Mesothelial cell of epicardium (in vitro differentiated cells): ENCODE measurements at regions not wholly inside any gene's neighbourhood (a gene's known extent, or its start where the extent isn't known, plus 50 kb on each side); places are given as distances from the start of the nearest gene placed in this dataset.

Experiments used
- DNase-seq, 2 experiments: peaks; one replicate each; pipeline ENCODE4 v3.0.0; 2021; ENCODE audit warnings: low spot score in 2 of 2; ENCODE audit not compliant: unreplicated experiment in 2 of 2
- H3K27ac Mint-ChIP-seq: 2 replicates; pipeline ENCODE4 v1.8.0; 2021; ENCODE audit warnings: mixed read lengths
- H3K27me3 Mint-ChIP-seq: 2 replicates; pipeline ENCODE4 v1.8.0; 2021; ENCODE audit warnings: low read depth, mixed read lengths
- H3K36me3 Mint-ChIP-seq: 2 replicates; pipeline ENCODE4 v1.8.0; 2021; ENCODE audit warnings: mixed read lengths
- H3K4me1 Mint-ChIP-seq: 2 replicates; pipeline ENCODE4 v1.8.0; 2021; ENCODE audit warnings: mixed read lengths
- H3K4me3 Mint-ChIP-seq: 2 replicates; pipeline ENCODE4 v1.8.0; 2021; ENCODE audit warnings: mild to moderate bottlenecking, moderate library complexity, mixed read lengths
- H3K9me3 Mint-ChIP-seq: 2 replicates; pipeline ENCODE4 v1.8.0; 2021; ENCODE audit warnings: mixed read lengths
- TF ChIP-seq, protein P1 (sequence below): fragments of 200-600 bp; sonication (generic); IDR thresholded peaks from one replicate; pipeline ENCODE4 v1.5.0; 2021; ENCODE audit warnings: antibody characterized with exemption; ENCODE audit not compliant: unreplicated experiment

- Mint-ChIP-seq H3K9me3 (peaks cover 32% of the 10 kb centered on the region), H3K4me3 (no peak overlapping the region), H3K36me3 (no peaks in the 10 kb centered on the region), H3K4me1 (no peaks in the 10 kb centered on the region), H3K27me3 (no peaks in the 10 kb centered on the region), H3K27ac (no peak overlapping the region)
- DNase-seq, result no peak
- TF ChIP-seq, protein P1, sequence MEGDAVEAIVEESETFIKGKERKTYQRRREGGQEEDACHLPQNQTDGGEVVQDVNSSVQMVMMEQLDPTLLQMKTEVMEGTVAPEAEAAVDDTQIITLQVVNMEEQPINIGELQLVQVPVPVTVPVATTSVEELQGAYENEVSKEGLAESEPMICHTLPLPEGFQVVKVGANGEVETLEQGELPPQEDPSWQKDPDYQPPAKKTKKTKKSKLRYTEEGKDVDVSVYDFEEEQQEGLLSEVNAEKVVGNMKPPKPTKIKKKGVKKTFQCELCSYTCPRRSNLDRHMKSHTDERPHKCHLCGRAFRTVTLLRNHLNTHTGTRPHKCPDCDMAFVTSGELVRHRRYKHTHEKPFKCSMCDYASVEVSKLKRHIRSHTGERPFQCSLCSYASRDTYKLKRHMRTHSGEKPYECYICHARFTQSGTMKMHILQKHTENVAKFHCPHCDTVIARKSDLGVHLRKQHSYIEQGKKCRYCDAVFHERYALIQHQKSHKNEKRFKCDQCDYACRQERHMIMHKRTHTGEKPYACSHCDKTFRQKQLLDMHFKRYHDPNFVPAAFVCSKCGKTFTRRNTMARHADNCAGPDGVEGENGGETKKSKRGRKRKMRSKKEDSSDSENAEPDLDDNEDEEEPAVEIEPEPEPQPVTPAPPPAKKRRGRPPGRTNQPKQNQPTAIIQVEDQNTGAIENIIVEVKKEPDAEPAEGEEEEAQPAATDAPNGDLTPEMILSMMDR, result no peak
Measured at GRCh38 chr3:104612218-104612617, 754.5 kb upstream of the ALCAM start.

- no peaks in the 10 kb centered on the region for H3K36me3 Mint-ChIP-seq
- H3K27me3 Mint-ChIP-seq, result no peaks in the 10 kb centered on the region
- DNase-seq, result no peak
- TF ChIP-seq, protein P1, result no peak
- H3K9me3 Mint-ChIP-seq, result peaks cover 12% of the 10 kb centered on the region
- H3K27ac Mint-ChIP-seq, result no peak overlapping the region
- H3K4me1 Mint-ChIP-seq, result no peaks in the 10 kb centered on the region
- H3K4me3 Mint-ChIP-seq, result no peak overlapping the region
Measured at GRCh38 chr3:104614564-104614963, 752.1 kb upstream of the ALCAM start.

GRCh38 chr3:104628185-104628789, 738.4 kb upstream of the ALCAM start:
- TF ChIP-seq, protein P1, result peak; percentile 77
- H3K4me3 Mint-ChIP-seq, result no peak overlapping the region
- peaks cover 3% of the 10 kb centered on the region for H3K36me3 Mint-ChIP-seq
- no peaks in the 10 kb centered on the region for H3K27me3 Mint-ChIP-seq
- no peak overlapping the region for H3K27ac Mint-ChIP-seq
- H3K9me3 Mint-ChIP-seq, result peaks cover 15% of the 10 kb centered on the region
- DNase-seq, result no peak
- no peaks in the 10 kb centered on the region for H3K4me1 Mint-ChIP-seq

- Mint-ChIP-seq H3K4me3 (no peak overlapping the region), H3K27ac (no peak overlapping the region), H3K27me3 (no peaks in the 10 kb centered on the region), H3K9me3 (peaks cover 15% of the 10 kb centered on the region), H3K4me1 (no peaks in the 10 kb centered on the region), H3K36me3 (peaks cover 3% of the 10 kb centered on the region)
- no peak for DNase-seq
- TF ChIP-seq, protein P1, result no peak
Measured at GRCh38 chr3:104629038-104629437, 737.7 kb upstream of the ALCAM start.

DNA sequence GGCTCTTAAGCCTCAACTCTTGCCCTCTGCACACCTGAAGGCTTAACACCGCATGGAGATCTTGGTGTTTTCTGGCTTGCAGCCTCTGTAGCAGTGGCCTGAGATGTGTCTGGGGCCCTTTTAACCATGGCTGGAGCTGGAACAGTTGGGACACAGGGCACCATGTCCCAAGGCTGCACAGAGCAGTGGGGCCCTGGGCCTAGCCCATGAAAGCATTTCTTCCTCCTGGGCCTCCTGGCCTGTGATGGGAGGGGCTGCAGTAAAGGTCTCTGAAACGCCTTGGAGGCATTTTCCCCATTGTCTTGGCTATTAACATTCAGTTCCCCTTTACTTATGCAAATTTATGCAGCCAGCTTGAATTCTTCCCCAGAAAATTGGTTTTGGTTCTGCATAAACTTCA, 735.5 kb upstream of the ALCAM start:
- Mint-ChIP-seq H3K27ac (no peak overlapping the region), H3K4me1 (no peaks in the 10 kb centered on the region), H3K36me3 (peaks cover 3% of the 10 kb centered on the region), H3K27me3 (no peaks in the 10 kb centered on the region), H3K9me3 (peaks cover 15% of the 10 kb centered on the region), H3K4me3 (no peak overlapping the region)
- DNase-seq, result no peak
- TF ChIP-seq, protein P1, result no peak

- TF ChIP-seq, protein P1, result no peak
- no peak for DNase-seq
- Mint-ChIP-seq H3K4me1 (no peaks in the 10 kb centered on the region), H3K4me3 (no peak overlapping the region), H3K27me3 (no peaks in the 10 kb centered on the region), H3K27ac (peak overlapping the region; percentile 63), H3K9me3 (peaks cover 26% of the 10 kb centered on the region), H3K36me3 (peaks cover 3% of the 10 kb centered on the region)
Measured at GRCh38 chr3:104632521-104632920, 734.2 kb upstream of the ALCAM start.
